ENCODE measurements at regions not wholly inside any gene's neighbourhood (a gene's known extent, or its start where the extent isn't known, plus 50 kb on each side); places are given as distances from the start of the nearest gene placed in this dataset.

- TF ChIP-seq CTCF (IDR thresholded peaks at IDR 0.05) (no peak), POLR2A (IDR thresholded peaks at IDR 0.05) (no peak)
These were observed 225.4 kb upstream of the TMEM72 start for GRCh38 chr10:44685747-44686146.

All from esophagus squamous epithelium (tissue), 4 donors.